Neural progenitor cell (in vitro differentiated cells): ENCODE measurements at regions not wholly inside any gene's neighbourhood (a gene's known extent, or its start where the extent isn't known, plus 50 kb on each side); places are given as distances from the start of the nearest gene placed in this dataset.

Source experiments
- DNase-seq: peaks from one replicate; pipeline ENCODE4 v3.0.0-alpha.2; 2016; ENCODE audit warnings: low spot score
- H2AFZ ChIP-seq: fragments of 200-600 bp; sonication (generic); replicated peaks from 2 replicates; pipeline ENCODE4 v1.6.1; 2016; ENCODE audit warnings: antibody characterized with exemption
- H3F3A ChIP-seq: fragments of 200-600 bp; sonication (generic); 2 replicates; pipeline ENCODE4 v1.6.1; 2016; ENCODE audit warnings: antibody characterized with exemption, low read depth
- H3K27ac ChIP-seq: fragments of 200-600 bp; sonication (generic); 2 replicates; pipeline ENCODE4 v1.5.1; 2016; ENCODE audit warnings: mild to moderate bottlenecking
- H3K27me3 ChIP-seq: fragments of 200-600 bp; sonication (generic); 2 replicates; pipeline ENCODE4 v1.6.1; 2016; ENCODE audit warnings: mild to moderate bottlenecking, moderate library complexity
- H3K36me3 ChIP-seq: fragments of 200-600 bp; sonication (generic); 2 replicates; pipeline ENCODE4 v1.5.1; 2016
- H3K4me1 ChIP-seq: fragments of 200-600 bp; sonication (generic); 2 replicates; pipeline ENCODE4 v1.6.1; 2016; ENCODE audit warnings: mixed run types
- H3K4me2 ChIP-seq: fragments of 200-600 bp; sonication (generic); 2 replicates; pipeline ENCODE4 v1.6.1; 2016
- H3K4me3 ChIP-seq: fragments of 200-600 bp; sonication (generic); 2 replicates; pipeline ENCODE4 v1.5.1; 2016
- H3K79me2 ChIP-seq: fragments of 200-600 bp; sonication (generic); 2 replicates; pipeline ENCODE4 v1.6.1; 2016; ENCODE audit warnings: low read depth
- H3K9ac ChIP-seq: fragments of 200-600 bp; sonication (generic); 2 replicates; pipeline ENCODE4 v1.6.1; 2016
- H3K9me3 ChIP-seq: fragments of 200-600 bp; sonication (generic); 2 replicates; pipeline ENCODE4 v1.5.1; 2016; ENCODE audit warnings: low read depth
- H4K20me1 ChIP-seq: fragments of 200-600 bp; sonication (generic); 2 replicates; pipeline ENCODE4 v1.6.1; 2016; ENCODE audit warnings: low read depth
- H3K27ac Mint-ChIP-seq: 3 replicates; pipeline ENCODE4 v1.8.0; 2021; ENCODE audit warnings: mixed read lengths
- H3K27me3 Mint-ChIP-seq: 2 replicates; pipeline ENCODE4 v1.8.0; 2022; ENCODE audit warnings: low read depth, mild to moderate bottlenecking, inconsistent platforms, moderate library complexity, mixed read lengths; ENCODE audit not compliant: insufficient read depth
- H3K36me3 Mint-ChIP-seq: 3 replicates; pipeline ENCODE4 v1.8.0; 2021; ENCODE audit warnings: mixed read lengths
- H3K4me1 Mint-ChIP-seq: 3 replicates; pipeline ENCODE4 v1.8.0; 2021; ENCODE audit warnings: mixed read lengths
- H3K4me3 Mint-ChIP-seq: 3 replicates; pipeline ENCODE4 v1.8.0; 2021; ENCODE audit warnings: mild to moderate bottlenecking, moderate library complexity, mixed read lengths
- H3K9me3 Mint-ChIP-seq: 3 replicates; pipeline ENCODE4 v1.8.0; 2020; ENCODE audit warnings: mixed read lengths
- CTCF ChIP-seq: fragments of 200-600 bp; sonication (generic); IDR thresholded peaks from 2 replicates; pipeline ENCODE4 v1.5.1; 2017; ENCODE audit warnings: antibody characterized with exemption, mild to moderate bottlenecking
- EZH2 ChIP-seq: fragments of 200-600 bp; sonication (generic); IDR thresholded peaks from 2 replicates; pipeline ENCODE4 v1.6.1; 2017; ENCODE audit warnings: antibody characterized with exemption, mild to moderate bottlenecking, moderate library complexity
- EZH2phosphoT487 ChIP-seq: fragments of 200-600 bp; sonication (generic); IDR thresholded peaks from 2 replicates; pipeline ENCODE4 v1.6.1; 2017; ENCODE audit warnings: antibody characterized with exemption

- Histone ChIP-seq H3K9ac (no peak overlapping the region), H3K27ac (no peak overlapping the region), H3K27me3 (no peaks in the 10 kb centered on the region), H3K79me2 (no peaks in the 10 kb centered on the region), H3K36me3 (no peaks in the 10 kb centered on the region), H3K9me3 (no peaks in the 10 kb centered on the region), H3K4me2 (no peak overlapping the region), H3K4me3 (no peak overlapping the region), H3F3A (no peaks in the 10 kb centered on the region), H3K4me1 (no peaks in the 10 kb centered on the region), H2AFZ (no peak overlapping the region), H4K20me1 (no peaks in the 10 kb centered on the region)
- H3K27me3 Mint-ChIP-seq: peaks cover 6% of the 10 kb centered on the region
- no peak overlapping the region for H3K4me3 Mint-ChIP-seq
- DNase-seq: no peak
- TF ChIP-seq EZH2 (no peak), EZH2phosphoT487 (no peak), CTCF (no peak)
- H3K9me3 Mint-ChIP-seq: no peaks in the 10 kb centered on the region
- H3K27ac Mint-ChIP-seq: no peak overlapping the region
- H3K36me3 Mint-ChIP-seq: no peaks in the 10 kb centered on the region
- no peaks in the 10 kb centered on the region for H3K4me1 Mint-ChIP-seq
Observed at GRCh38 chr16:81166417-81167300, 70.5 kb upstream of the GCSH start.

GRCh38 chr16:81165411-81166097 lies 69.4 kb upstream of the GCSH start:
- no peak overlapping the region for H2AFZ ChIP-seq
- Mint-ChIP-seq H3K4me1 (no peaks in the 10 kb centered on the region), H3K4me3 (no peak overlapping the region), H3K27me3 (peaks cover 6% of the 10 kb centered on the region), H3K9me3 (peaks cover 2% of the 10 kb centered on the region), H3K36me3 (no peaks in the 10 kb centered on the region), H3K27ac (peak overlapping the region; percentile 74)
- H3K9ac ChIP-seq: no peak overlapping the region
- TF ChIP-seq EZH2 (no peak), CTCF (no peak), EZH2phosphoT487 (no peak)
- no peak overlapping the region for H3K27ac ChIP-seq
- no peak overlapping the region for H3K4me2 ChIP-seq
- H3K9me3 ChIP-seq: no peaks in the 10 kb centered on the region
- no peaks in the 10 kb centered on the region for H4K20me1 ChIP-seq
- H3K4me3 ChIP-seq: no peak overlapping the region
- H3K36me3 ChIP-seq: no peaks in the 10 kb centered on the region
- no peaks in the 10 kb centered on the region for H3K27me3 ChIP-seq
- H3K4me1 ChIP-seq: no peaks in the 10 kb centered on the region
- H3K79me2 ChIP-seq: no peaks in the 10 kb centered on the region
- no peaks in the 10 kb centered on the region for H3F3A ChIP-seq
- DNase-seq: no peak

DNA sequence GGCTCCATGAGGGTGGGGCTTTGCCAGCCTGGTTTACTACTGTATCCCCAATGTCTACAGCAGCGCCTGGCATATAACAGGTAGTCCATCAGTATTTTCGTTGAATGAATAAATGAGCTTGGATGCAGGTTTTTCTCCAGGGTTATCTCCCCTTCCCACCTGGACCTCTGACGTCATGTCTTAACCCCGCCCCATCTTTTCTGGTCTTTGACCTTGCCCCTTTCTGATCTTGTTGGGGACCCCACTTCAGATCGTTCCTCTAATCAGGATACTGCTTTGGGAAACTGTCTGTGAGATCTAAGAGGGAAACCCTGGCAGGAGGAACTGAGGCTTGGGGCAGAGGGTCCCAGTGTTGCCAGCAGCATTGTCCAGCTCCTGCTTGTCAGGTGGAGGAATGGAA lies 68.8 kb upstream of the GCSH start:
- DNase-seq: no peak
- H3K36me3 Mint-ChIP-seq: no peaks in the 10 kb centered on the region
- no peaks in the 10 kb centered on the region for H3K9me3 ChIP-seq
- H3K4me1 Mint-ChIP-seq: no peaks in the 10 kb centered on the region
- no peak overlapping the region for H3K4me2 ChIP-seq
- H3K79me2 ChIP-seq: no peaks in the 10 kb centered on the region
- no peaks in the 10 kb centered on the region for H4K20me1 ChIP-seq
- no peaks in the 10 kb centered on the region for H3K4me1 ChIP-seq
- TF ChIP-seq EZH2 (no peak), CTCF (no peak), EZH2phosphoT487 (no peak)
- no peak overlapping the region for H3K9ac ChIP-seq
- no peaks in the 10 kb centered on the region for H3K27me3 ChIP-seq
- no peak overlapping the region for H3K4me3 Mint-ChIP-seq
- H3K4me3 ChIP-seq: no peak overlapping the region
- H3K36me3 ChIP-seq: no peaks in the 10 kb centered on the region
- no peak overlapping the region for H2AFZ ChIP-seq
- H3K9me3 Mint-ChIP-seq: peaks cover 2% of the 10 kb centered on the region
- H3K27me3 Mint-ChIP-seq: peaks cover 6% of the 10 kb centered on the region
- no peak overlapping the region for H3K27ac ChIP-seq
- H3F3A ChIP-seq: no peaks in the 10 kb centered on the region
- H3K27ac Mint-ChIP-seq: no peak overlapping the region
